T-helper 1 cell (primary cell): ENCODE measurements at regions not wholly inside any gene's neighbourhood (a gene's known extent, or its start where the extent isn't known, plus 50 kb on each side); places are given as distances from the start of the nearest gene placed in this dataset.

Source experiments
- DNase-seq, 5 donors: peaks; one replicate each; pipeline ENCODE4 v3.0.0-alpha.2; 2012 to 2020

DNA sequence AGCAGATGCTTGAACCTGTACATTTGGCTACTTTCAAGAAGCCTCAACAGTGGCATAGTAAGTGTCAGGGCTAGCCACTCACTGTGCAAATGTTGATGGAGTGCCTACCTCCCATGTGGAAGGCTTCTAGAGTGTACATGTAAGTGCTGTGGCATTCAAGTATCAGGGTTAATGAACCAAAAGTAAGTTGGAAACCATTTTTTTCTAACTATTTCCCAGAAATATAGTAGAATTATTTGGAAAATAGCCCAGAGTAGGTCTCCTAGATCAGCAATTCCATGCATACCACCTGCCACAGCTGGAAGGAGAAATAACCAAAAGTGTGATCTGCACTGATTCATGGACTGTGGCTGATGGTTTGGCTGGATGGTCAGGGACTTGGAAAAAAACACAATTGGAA lies 53.3 kb downstream of the FOXD1 start:
- DNase-seq = no peak

GRCh38 chr5:73394610-73395009 lies 54.0 kb downstream of the FOXD1 start:
- DNase-seq = no peak

- no peak for DNase-seq
Observed at GRCh38 chr5:73393611-73394489, 54.7 kb downstream of the FOXD1 start.

- DNase-seq = no peak
Observed at GRCh38 chr5:73392775-73393174, 55.8 kb downstream of the FOXD1 start.

- DNase-seq = no peak
Observed at GRCh38 chr5:73391441-73391881, 57.1 kb downstream of the FOXD1 start.

GRCh38 chr5:73390972-73391371 lies 57.6 kb downstream of the FOXD1 start:
- no peak for DNase-seq

- no peak for DNase-seq
Observed at GRCh38 chr5:73388740-73389139, 59.8 kb downstream of the FOXD1 start.

DNA sequence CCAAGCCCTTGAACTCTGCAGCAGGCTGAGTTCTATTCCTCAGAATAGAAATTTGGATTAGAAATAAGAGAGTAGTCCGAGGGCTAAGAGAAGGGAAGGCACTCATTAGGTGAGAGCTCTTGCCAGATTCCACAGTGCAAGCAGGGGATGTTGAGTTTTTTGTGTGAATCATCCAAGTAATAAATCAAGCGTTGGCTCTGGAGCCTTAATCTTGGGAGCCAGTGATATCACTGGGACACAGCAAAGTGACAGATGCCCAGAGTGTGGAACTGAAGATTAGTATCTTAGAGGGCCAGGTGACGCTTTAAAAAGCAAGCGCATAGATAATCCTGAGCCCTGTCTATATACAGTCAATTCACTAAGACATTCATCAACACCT lies 60.3 kb downstream of the FOXD1 start:
- DNase-seq = no peak

DNA sequence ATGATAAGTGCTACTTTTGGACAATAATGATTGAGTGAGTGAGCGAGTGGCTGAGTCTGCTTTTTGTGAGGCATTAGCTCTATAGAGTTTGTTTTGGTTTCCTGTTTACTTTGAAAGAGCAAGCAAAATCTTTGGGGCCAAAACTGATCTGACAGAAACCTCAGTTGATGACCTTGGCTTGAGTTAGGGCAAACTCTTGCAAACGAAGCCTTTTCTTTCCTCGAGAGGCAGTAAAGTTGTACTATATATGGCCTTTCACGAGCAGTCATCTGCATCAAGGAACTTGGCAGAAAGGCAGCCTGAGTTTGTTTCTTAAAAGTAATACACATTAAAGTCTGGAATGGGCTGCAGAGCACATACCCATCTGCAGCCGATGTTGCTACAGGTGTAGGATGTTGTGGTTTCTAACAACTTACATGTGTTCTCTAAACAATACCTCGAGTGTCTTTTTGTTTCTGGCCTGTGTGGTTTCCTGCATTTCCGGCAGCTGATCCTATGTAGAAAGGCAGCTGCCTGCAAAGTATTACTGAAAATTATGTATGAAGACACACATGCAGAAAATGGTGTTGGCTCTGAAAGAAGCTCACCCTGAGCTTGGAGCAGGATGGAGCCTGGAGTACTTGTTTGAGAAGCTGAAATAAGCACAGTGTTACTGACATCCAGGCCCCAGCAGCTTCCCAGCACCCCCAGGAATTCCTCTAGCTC lies 60.8 kb downstream of the FOXD1 start:
- DNase-seq = peak; percentile 22 to 85 (median 51)

GRCh38 chr5:73387149-73387591 lies 61.4 kb downstream of the FOXD1 start:
- peak in 1 of 5 donors; percentile 68 for DNase-seq

GRCh38 chr5:73384861-73385260 lies 63.7 kb downstream of the FOXD1 start:
- DNase-seq = no peak

GRCh38 chr5:73382401-73382740 lies 66.2 kb downstream of the FOXD1 start:
- DNase-seq = no peak

GRCh38 chr5:73381590-73382400 lies 66.8 kb downstream of the FOXD1 start:
- DNase-seq = no peak

DNA sequence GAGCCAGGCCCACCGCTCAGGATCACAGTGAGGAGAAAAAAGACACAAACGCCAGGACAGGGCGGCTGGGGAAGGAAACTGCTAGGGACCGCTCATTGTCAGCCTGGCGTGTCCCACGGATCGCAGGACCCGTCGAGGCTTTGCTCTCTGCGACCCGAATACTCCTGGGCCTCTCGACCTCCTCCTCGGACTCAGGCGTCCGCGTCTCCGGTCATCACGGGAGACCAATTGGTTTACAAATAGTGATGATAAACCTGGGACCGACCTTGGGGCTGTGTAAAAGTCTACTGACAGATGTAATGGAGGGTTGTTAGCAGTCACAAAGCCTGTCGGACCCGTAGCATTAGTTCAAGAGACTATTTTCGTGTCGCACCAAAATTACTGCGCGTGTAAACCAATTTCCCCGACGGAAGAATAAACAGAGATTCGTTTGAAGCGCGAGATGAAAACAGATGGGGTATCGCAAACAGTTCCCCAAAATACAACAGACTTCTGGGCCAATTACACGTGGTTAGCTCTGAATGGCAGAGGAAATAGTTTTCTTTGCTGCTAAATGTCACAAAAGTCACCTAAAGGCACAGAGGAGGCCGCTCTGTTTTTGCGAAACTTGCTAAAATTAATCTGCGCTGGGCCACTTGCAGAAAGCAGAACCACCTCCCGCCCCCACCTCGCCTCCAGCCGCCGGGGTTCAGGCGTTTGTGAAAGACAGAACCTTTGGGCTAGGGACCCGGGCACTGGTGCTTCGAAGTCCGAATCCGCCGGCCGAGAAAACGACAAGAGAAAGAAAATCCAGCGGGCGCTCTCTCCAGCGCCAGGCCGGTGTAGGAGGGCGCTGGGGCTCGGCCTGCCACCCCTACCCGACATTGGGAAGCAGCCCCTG lies 67.6 kb downstream of the FOXD1 start:
- DNase-seq = no peak

GRCh38 chr5:73380041-73380440 lies 68.5 kb downstream of the FOXD1 start:
- no peak for DNase-seq

GRCh38 chr5:73379435-73379834 lies 69.1 kb downstream of the FOXD1 start:
- no peak for DNase-seq

DNA sequence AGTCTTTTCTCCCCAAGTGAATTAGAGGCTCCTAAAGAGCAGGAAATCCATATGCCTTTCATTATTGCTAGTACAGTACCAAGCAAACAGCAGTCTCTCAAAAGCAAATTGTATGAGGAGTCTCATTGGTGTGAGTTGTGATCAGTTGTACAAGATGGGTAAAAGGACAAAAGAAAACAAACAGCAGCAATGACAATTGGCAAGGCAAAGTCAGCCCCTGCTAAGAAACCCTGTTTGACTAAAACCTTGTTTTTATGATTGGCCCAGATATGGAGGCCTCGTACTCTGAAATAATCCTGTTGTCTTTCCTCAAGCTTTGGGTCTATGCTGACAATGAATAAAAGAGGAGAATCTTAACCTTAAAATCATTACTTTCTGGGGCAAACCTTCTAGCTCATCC lies 69.8 kb downstream of the FOXD1 start:
- DNase-seq = no peak

- DNase-seq = no peak
Observed at GRCh38 chr5:73378070-73378469, 70.5 kb downstream of the FOXD1 start.

DNA sequence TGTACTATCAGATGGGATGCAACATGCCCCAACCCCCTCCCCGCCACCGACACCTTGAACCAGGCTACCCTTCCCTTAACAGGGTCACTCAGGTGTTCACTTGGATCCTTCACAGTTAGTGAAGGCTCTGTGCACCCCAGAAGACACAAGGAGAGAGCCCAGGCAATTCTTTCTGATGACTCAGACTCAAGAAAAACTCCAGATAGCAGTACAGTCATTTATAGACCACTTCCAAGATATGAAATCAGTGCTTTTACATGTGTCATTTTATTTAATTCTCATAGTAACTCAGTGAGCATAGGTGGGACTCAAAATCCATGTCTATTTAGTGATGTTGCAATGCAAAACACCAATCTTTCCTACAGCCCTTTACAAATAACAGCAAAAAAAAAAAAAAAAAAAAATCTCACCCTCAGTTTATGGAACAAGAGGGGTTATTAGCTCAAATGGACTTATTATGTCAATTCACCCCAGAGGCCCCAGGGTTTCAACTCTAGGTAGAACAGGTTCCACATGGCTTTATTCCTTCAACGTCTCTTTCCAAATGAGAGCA lies 71.9 kb downstream of the FOXD1 start:
- DNase-seq = no peak

- DNase-seq = no peak
Observed at GRCh38 chr5:73375949-73376348, 72.6 kb downstream of the FOXD1 start.

GRCh38 chr5:73375191-73375545 lies 73.4 kb downstream of the FOXD1 start:
- DNase-seq = no peak
